Type B pancreatic cell (in vitro differentiated cells): ENCODE measurements at regions not wholly inside any gene's neighbourhood (a gene's known extent, or its start where the extent isn't known, plus 50 kb on each side); places are given as distances from the start of the nearest gene placed in this dataset.

ENCODE experiments used
- DNase-seq: peaks from one replicate; pipeline ENCODE4 v3.0.0; 2021; ENCODE audit warnings: mixed read lengths; ENCODE audit not compliant: unreplicated experiment; ENCODE audit errors: extremely low spot score
- H3K27ac Mint-ChIP-seq: 2 replicates; pipeline ENCODE4 v1.8.0; 2021; ENCODE audit warnings: mild to moderate bottlenecking, mixed read lengths
- H3K27me3 Mint-ChIP-seq: 2 replicates; pipeline ENCODE4 v1.8.0; 2021; ENCODE audit warnings: mixed read lengths
- H3K36me3 Mint-ChIP-seq: 2 replicates; pipeline ENCODE4 v1.8.0; 2021; ENCODE audit warnings: mixed read lengths
- H3K4me1 Mint-ChIP-seq: one replicate; pipeline ENCODE4 v1.8.0; 2021; ENCODE audit warnings: mixed read lengths; ENCODE audit not compliant: unreplicated experiment
- H3K4me3 Mint-ChIP-seq: 2 replicates; pipeline ENCODE4 v1.8.0; 2021; ENCODE audit warnings: mild to moderate bottlenecking, mixed read lengths
- H3K9me3 Mint-ChIP-seq: 2 replicates; pipeline ENCODE4 v1.8.0; 2021; ENCODE audit warnings: mixed read lengths
- TF ChIP-seq, protein P1 (sequence below): fragments of 200-600 bp; sonication (generic); conservative IDR thresholded peaks from 2 replicates; pipeline ENCODE4 v1.5.0; 2021; ENCODE audit warnings: antibody characterized with exemption, mild to moderate bottlenecking

DNA sequence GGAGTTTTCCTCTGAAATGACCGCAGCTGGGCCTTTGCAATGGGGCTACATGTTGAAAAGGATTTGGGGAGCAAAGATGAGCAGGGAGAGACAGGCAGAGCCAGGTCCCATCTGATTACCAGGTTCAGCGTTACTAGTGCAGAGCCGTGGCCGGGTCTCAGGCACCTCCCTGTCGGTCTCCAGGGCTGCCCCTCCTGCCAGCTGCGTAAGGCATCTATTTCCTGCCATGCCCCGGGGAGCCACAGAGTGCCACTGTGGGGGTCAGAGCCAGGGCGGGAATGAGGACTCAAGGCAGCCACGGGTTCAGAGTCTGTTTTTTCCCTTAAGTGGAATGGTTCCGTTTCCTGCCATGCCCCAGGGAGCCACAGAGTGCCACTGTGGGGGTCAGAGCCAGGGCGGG is 382.6 kb upstream of the SHH start:
- TF ChIP-seq, protein P1, sequence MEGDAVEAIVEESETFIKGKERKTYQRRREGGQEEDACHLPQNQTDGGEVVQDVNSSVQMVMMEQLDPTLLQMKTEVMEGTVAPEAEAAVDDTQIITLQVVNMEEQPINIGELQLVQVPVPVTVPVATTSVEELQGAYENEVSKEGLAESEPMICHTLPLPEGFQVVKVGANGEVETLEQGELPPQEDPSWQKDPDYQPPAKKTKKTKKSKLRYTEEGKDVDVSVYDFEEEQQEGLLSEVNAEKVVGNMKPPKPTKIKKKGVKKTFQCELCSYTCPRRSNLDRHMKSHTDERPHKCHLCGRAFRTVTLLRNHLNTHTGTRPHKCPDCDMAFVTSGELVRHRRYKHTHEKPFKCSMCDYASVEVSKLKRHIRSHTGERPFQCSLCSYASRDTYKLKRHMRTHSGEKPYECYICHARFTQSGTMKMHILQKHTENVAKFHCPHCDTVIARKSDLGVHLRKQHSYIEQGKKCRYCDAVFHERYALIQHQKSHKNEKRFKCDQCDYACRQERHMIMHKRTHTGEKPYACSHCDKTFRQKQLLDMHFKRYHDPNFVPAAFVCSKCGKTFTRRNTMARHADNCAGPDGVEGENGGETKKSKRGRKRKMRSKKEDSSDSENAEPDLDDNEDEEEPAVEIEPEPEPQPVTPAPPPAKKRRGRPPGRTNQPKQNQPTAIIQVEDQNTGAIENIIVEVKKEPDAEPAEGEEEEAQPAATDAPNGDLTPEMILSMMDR = no peak
- H3K4me3 Mint-ChIP-seq = no peak overlapping the region
- peaks cover 10% of the 10 kb centered on the region for H3K27me3 Mint-ChIP-seq
- DNase-seq = no peak
- H3K27ac Mint-ChIP-seq = no peak overlapping the region
- no peaks in the 10 kb centered on the region for H3K9me3 Mint-ChIP-seq
- H3K4me1 Mint-ChIP-seq = no peaks in the 10 kb centered on the region
- no peaks in the 10 kb centered on the region for H3K36me3 Mint-ChIP-seq

DNA sequence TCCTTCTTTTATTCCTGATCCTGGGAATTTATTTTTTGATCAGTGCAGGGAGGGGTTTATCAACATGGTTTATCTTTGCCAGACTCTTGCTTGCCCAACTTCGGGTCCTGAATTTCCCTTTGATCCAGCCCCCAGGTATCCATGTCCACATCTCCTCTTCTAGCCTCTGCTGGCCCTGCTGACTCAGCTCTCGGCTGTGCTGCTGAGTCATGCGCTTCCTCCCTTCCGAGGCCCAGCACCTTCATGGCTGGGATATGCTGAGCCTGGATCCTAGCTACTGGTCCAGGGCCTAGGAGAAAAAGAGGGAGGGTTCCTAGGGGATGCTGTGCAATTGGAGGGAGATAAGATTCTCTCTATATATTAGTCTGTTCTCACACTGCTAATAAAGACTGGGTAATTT is 380.7 kb upstream of the SHH start:
- H3K4me1 Mint-ChIP-seq = no peaks in the 10 kb centered on the region
- TF ChIP-seq, protein P1 = no peak
- H3K36me3 Mint-ChIP-seq = no peaks in the 10 kb centered on the region
- H3K27me3 Mint-ChIP-seq = peaks cover 7% of the 10 kb centered on the region
- H3K9me3 Mint-ChIP-seq = peaks cover 4% of the 10 kb centered on the region
- no peak for DNase-seq
- no peak overlapping the region for H3K4me3 Mint-ChIP-seq
- H3K27ac Mint-ChIP-seq = no peak overlapping the region

DNA sequence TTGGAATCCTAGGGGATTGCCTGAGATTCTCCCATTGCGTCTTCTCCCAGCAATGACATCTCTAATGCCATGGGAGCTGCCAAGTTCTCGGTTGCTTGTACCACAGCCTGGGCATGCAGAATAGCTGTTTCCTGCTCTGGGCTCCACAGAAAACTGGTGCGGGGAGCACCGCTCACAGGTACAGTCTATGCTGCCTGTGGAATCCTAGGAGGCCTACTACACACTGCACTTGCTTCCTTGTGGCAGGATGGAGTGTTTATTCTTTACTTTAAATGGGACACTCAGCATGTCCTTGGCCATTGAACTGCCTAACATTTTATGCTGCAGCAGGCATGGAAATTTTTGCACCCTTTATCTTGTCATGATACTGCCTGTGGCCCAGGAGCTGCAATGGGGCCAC is 378.8 kb upstream of the SHH start:
- DNase-seq = no peak
- Mint-ChIP-seq H3K27ac (no peak overlapping the region), H3K27me3 (peaks cover 4% of the 10 kb centered on the region), H3K4me1 (no peaks in the 10 kb centered on the region), H3K36me3 (no peaks in the 10 kb centered on the region), H3K9me3 (peaks cover 7% of the 10 kb centered on the region), H3K4me3 (no peak overlapping the region)
- TF ChIP-seq, protein P1 = no peak

DNA sequence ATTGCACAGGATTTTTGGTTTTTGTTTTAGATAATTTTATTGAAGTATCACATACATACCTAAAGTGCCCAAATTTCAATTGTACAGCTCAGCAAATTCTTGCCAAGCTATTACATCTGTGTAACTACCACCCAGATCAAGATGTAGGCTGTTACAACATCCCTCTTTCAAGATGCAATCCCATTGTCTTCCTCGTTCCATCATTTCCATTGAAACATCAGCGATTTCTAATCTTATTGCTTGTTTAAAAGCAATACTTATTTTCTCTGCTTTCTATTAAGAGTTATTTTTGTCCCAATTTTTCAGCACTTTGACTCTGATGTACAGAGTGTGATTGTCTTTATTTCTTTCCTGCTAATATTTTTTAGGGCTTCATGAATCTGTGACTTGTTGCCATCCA is 372.8 kb upstream of the SHH start:
- Mint-ChIP-seq H3K27me3 (peaks cover 7% of the 10 kb centered on the region), H3K27ac (no peak overlapping the region), H3K4me3 (no peak overlapping the region), H3K36me3 (no peaks in the 10 kb centered on the region), H3K4me1 (no peaks in the 10 kb centered on the region), H3K9me3 (peaks cover 21% of the 10 kb centered on the region)
- DNase-seq = no peak
- TF ChIP-seq, protein P1 = no peak

DNA sequence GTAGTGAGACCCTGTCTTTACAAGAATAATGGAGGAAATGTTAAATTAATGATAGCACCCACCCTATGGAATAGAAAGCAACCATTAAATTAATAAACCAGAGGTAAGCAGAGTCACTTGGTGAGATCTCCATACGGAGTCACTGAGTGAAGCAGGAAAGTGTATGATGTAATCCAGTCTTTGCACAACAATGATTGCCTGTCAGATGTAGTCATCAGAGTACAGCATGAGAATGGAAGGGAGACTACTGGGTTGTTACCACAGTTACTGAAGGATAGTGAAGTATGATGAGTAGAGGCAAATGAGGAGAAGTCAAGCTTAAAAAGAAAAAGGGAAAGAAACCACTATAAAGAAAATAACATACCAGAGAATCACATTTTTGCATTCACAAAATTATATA is 371.9 kb upstream of the SHH start:
- no peak overlapping the region for H3K27ac Mint-ChIP-seq
- H3K4me3 Mint-ChIP-seq = no peak overlapping the region
- DNase-seq = no peak
- TF ChIP-seq, protein P1 = no peak
- no peaks in the 10 kb centered on the region for H3K4me1 Mint-ChIP-seq
- H3K9me3 Mint-ChIP-seq = peaks cover 21% of the 10 kb centered on the region
- H3K27me3 Mint-ChIP-seq = peaks cover 10% of the 10 kb centered on the region
- H3K36me3 Mint-ChIP-seq = no peaks in the 10 kb centered on the region
